ENCODE measurements at regions not wholly inside any gene's neighbourhood (a gene's known extent, or its start where the extent isn't known, plus 50 kb on each side); places are given as distances from the start of the nearest gene placed in this dataset.

DNA sequence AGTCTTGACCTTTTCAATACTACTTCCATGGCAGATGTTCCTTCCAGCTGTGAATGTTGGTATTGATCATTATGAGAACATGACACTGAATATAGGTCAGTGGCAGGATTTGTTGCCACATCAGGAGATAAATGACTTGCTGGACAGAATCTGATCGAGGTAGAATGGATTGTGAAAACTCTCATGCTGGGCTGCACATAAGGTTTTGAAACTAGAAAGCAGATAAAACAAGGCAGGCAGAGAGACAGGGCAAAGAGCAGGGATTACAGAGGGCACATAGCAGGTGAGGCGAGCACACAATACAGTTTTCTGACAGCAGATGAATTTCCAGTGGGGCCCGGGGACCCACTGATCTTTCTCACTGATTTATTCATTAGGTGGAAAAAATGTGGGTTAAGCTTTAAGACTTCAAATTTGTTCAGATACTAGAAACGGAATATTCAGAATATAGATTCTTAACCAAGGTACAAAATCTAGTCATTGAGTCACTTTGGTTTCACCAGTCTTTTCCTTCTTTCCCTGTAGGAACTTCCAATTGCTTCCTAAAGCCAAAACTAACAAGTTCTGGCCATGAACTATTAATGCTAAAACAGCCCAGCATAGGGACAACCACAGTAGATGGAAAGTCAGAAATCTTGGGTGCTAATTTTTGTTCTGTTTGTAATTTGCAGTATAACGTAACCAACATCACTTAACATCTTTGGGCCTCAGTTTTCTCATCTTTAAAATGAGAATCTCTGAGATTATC, 296.0 kb upstream of the PTBP2 start:
- TF ChIP-seq, protein P1, sequence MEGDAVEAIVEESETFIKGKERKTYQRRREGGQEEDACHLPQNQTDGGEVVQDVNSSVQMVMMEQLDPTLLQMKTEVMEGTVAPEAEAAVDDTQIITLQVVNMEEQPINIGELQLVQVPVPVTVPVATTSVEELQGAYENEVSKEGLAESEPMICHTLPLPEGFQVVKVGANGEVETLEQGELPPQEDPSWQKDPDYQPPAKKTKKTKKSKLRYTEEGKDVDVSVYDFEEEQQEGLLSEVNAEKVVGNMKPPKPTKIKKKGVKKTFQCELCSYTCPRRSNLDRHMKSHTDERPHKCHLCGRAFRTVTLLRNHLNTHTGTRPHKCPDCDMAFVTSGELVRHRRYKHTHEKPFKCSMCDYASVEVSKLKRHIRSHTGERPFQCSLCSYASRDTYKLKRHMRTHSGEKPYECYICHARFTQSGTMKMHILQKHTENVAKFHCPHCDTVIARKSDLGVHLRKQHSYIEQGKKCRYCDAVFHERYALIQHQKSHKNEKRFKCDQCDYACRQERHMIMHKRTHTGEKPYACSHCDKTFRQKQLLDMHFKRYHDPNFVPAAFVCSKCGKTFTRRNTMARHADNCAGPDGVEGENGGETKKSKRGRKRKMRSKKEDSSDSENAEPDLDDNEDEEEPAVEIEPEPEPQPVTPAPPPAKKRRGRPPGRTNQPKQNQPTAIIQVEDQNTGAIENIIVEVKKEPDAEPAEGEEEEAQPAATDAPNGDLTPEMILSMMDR (IDR thresholded peaks at IDR 0.05), result no peak
- TF ChIP-seq, protein P2, sequence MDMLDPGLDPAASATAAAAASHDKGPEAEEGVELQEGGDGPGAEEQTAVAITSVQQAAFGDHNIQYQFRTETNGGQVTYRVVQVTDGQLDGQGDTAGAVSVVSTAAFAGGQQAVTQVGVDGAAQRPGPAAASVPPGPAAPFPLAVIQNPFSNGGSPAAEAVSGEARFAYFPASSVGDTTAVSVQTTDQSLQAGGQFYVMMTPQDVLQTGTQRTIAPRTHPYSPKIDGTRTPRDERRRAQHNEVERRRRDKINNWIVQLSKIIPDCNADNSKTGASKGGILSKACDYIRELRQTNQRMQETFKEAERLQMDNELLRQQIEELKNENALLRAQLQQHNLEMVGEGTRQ (IDR thresholded peaks at IDR 0.05; ENCODE audit: borderline replicate concordance, low read depth, low read length), result no peak
- TF ChIP-seq EZH2phosphoT487 (IDR thresholded peaks at IDR 0.05; ENCODE audit: borderline replicate concordance, low read depth), result no peak
- no peak for TF ChIP-seq SIN3A (IDR thresholded peaks at IDR 0.05; ENCODE audit: borderline replicate concordance, low read depth, low read length)
- TF ChIP-seq FOXM1 (IDR thresholded peaks at IDR 0.05; ENCODE audit: low read depth), result no peak
- TF ChIP-seq TAF1 (IDR thresholded peaks at IDR 0.05; ENCODE audit: borderline replicate concordance, low read depth, low read length), result no peak

Data from SK-N-SH (cell line).